IMR-90 (cell line): ENCODE measurements at regions not wholly inside any gene's neighbourhood (a gene's known extent, or its start where the extent isn't known, plus 50 kb on each side); places are given as distances from the start of the nearest gene placed in this dataset.

Source experiments
- ATAC-seq: fragments of 200-7000 bp; cut with Tn5 transposase; 2 replicates; pipeline ENCODE4 v1.9.1; 2020; ENCODE audit warnings: low read depth, mild to moderate bottlenecking, moderate library complexity
- BruUV-seq: library from RNA; stranded (reverse); fragments of 400-500 nt; replicated peaks from 2 replicates; lab custom pipeline; 2021; lab: Mats Ljungman, UMichigan
- CTCF ChIA-PET: fragments of 300-600 bp; formaldehyde crosslinking; extraction: SDS; loops from one replicate; lab custom pipeline; 2021; ENCODE audit warnings: antibody characterized with exemption; lab: Yijun Ruan, JAX
- POLR2A ChIA-PET: fragments of 300-600 bp; sonication (Branson Sonifier 250); formaldehyde crosslinking; loops from one replicate; lab custom pipeline; 2022; ENCODE audit warnings: antibody characterized with exemption; ENCODE audit not compliant: unreplicated experiment; lab: Charles Lee
- DNase-seq: peaks from one replicate; pipeline ENCODE4 v3.0.0; 2013
- H2AFZ ChIP-seq: replicated peaks from 2 replicates; pipeline ENCODE3; 2013; ENCODE audit warnings: low read length, mild to moderate bottlenecking; ENCODE audit not compliant: poor library complexity
- H2AK5ac ChIP-seq: 2 replicates; pipeline ENCODE4 v1.6.1; 2013; ENCODE audit warnings: low read depth, low read length, inconsistent platforms
- H2AK9ac ChIP-seq: replicated peaks from 2 replicates; pipeline ENCODE3; 2013; ENCODE audit warnings: mild to moderate bottlenecking, low read depth, low read length, moderate library complexity; ENCODE audit not compliant: poor library complexity
- H2BK120ac ChIP-seq: 2 replicates; pipeline ENCODE4 v1.6.1; 2013; ENCODE audit warnings: low read depth, low read length, inconsistent platforms
- H2BK15ac ChIP-seq: 3 replicates; pipeline ENCODE4 v1.6.1; 2013; ENCODE audit warnings: low read depth, low read length, inconsistent platforms
- H2BK20ac ChIP-seq: 2 replicates; pipeline ENCODE4 v1.6.1; 2013; ENCODE audit warnings: low read depth, mild to moderate bottlenecking, inconsistent platforms, low read length, moderate library complexity
- H2BK5ac ChIP-seq: 2 replicates; pipeline ENCODE4 v1.6.1; 2013; ENCODE audit warnings: mild to moderate bottlenecking, low read depth, low read length, inconsistent platforms; ENCODE audit not compliant: poor library complexity, severe bottlenecking
- H3K14ac ChIP-seq: replicated peaks from 2 replicates; pipeline ENCODE4 v1.6.1; 2013; ENCODE audit warnings: low read depth, low read length, inconsistent platforms
- H3K18ac ChIP-seq: 2 replicates; pipeline ENCODE4 v1.6.1; 2013; ENCODE audit warnings: low read depth, low read length, control low read depth
- H3K23ac ChIP-seq: 2 replicates; pipeline ENCODE4 v1.6.1; 2013; ENCODE audit warnings: low read depth, low read length, inconsistent platforms
- H3K27ac ChIP-seq: 2 replicates; pipeline ENCODE4 v1.5.1; 2013; ENCODE audit warnings: mild to moderate bottlenecking, control low read depth, low read length; ENCODE audit not compliant: insufficient read depth
- H3K27me3 ChIP-seq: 2 replicates; pipeline ENCODE4 v1.6.1; 2013; ENCODE audit warnings: low read length; ENCODE audit not compliant: control insufficient read depth, insufficient read depth
- H3K36me3 ChIP-seq: 2 replicates; pipeline ENCODE4 v1.6.1; 2013; ENCODE audit warnings: low read length, mixed read lengths; ENCODE audit not compliant: control insufficient read depth, insufficient read depth
- H3K4ac ChIP-seq: 2 replicates; pipeline ENCODE4 v1.6.1; 2013; ENCODE audit warnings: low read depth, low read length, inconsistent platforms
- H3K4me1 ChIP-seq: 2 replicates; pipeline ENCODE4 v1.6.1; 2013; ENCODE audit warnings: low read length, mixed read lengths; ENCODE audit not compliant: control insufficient read depth, insufficient read depth
- H3K4me2 ChIP-seq: 2 replicates; pipeline ENCODE4 v1.6.1; 2013; ENCODE audit warnings: low read depth, mild to moderate bottlenecking, control low read depth, low read length, moderate library complexity
- H3K4me3 ChIP-seq: 2 replicates; pipeline ENCODE4 v1.5.1; 2013; ENCODE audit warnings: low read depth, mild to moderate bottlenecking, control low read depth, low read length, moderate library complexity; ENCODE audit not compliant: insufficient read depth
- H3K56ac ChIP-seq: 2 replicates; pipeline ENCODE4 v1.6.1; 2013; ENCODE audit warnings: low read length, inconsistent platforms; ENCODE audit not compliant: insufficient read depth; ENCODE audit errors: extremely low read depth
- H3K79me1 ChIP-seq, 2 experiments: 2 replicates each; pipeline ENCODE4 v1.6.1; 2013; ENCODE audit warnings: low read length in 2 of 2, inconsistent platforms in 1 of 2, low read depth in 1 of 2
- H3K9ac ChIP-seq: 2 replicates; pipeline ENCODE4 v1.6.1; 2013; ENCODE audit warnings: low read depth, low read length, control low read depth
- H3K9me1 ChIP-seq: 2 replicates; pipeline ENCODE4 v1.6.1; 2013; ENCODE audit warnings: low read length, inconsistent platforms; ENCODE audit not compliant: insufficient read depth
- H3K9me3 ChIP-seq: 2 replicates; pipeline ENCODE4 v1.6.1; 2013; ENCODE audit warnings: low read length; ENCODE audit not compliant: control insufficient read depth, insufficient read depth
- H4K20me1 ChIP-seq: 2 replicates; pipeline ENCODE4 v1.6.1; 2013; ENCODE audit warnings: low read length, inconsistent platforms; ENCODE audit not compliant: insufficient read depth
- H4K5ac ChIP-seq: 2 replicates; pipeline ENCODE4 v1.6.1; 2013; ENCODE audit warnings: mild to moderate bottlenecking, low read depth, low read length, control low read depth
- H4K8ac ChIP-seq, 2 experiments: 2 replicates each; pipeline ENCODE4 v1.6.1; 2013; ENCODE audit warnings: low read depth in 2 of 2, low read length in 2 of 2, control low read depth in 1 of 2, inconsistent platforms in 1 of 2
- H4K91ac ChIP-seq: 2 replicates; pipeline ENCODE4 v1.6.1; 2013; ENCODE audit warnings: low read depth, low read length, inconsistent platforms; ENCODE audit not compliant: insufficient read depth
- SMC3 ChIP-seq: fragments of 150-350 bp; IDR thresholded peaks from 2 replicates; pipeline ENCODE4 v1.6.1; 2016; ENCODE audit warnings: low read depth, mild to moderate bottlenecking, antibody characterized with exemption, low read length, moderate library complexity
- USF2 ChIP-seq: fragments of 150-350 bp; IDR thresholded peaks from 2 replicates; pipeline ENCODE4 v1.6.1; 2017; ENCODE audit warnings: mild to moderate bottlenecking, antibody characterized with exemption, low read length, low read depth
- WGBS, 2 experiments: methylation state at CpG; one replicate each; pipeline versions ENCODE4 v1.1.5 to v1.1.7; 2013; ENCODE audit warnings: missing lambda C conversion rate in 2 of 2; ENCODE audit not compliant: insufficient read length in 1 of 2; ENCODE audit errors: extremely low coverage in 2 of 2; 5-methylcytosine and 5-hydroxymethylcytosine counted together
- dilution Hi-C: fragments of 300-500 bp; cut with HindIII; formaldehyde crosslinking; loops from one replicate; pipeline ENCODE4 v1.14.3; 2018; ENCODE audit warnings: low sequenced_read_pairs; ENCODE audit not compliant: unreplicated experiment
- in situ Hi-C: fragments of 300-500 bp; cut with MboI; formaldehyde crosslinking; loops from 3 replicates; pipeline ENCODE4 v1.14.3; 2019; ENCODE audit warnings: low sequenced_read_pairs, inconsistent platforms, mixed read lengths
- intact Hi-C: fragments of 100-400 bp; cut with micrococcal nuclease; formaldehyde crosslinking; loops from 2 replicates; pipeline ENCODE4 v1.10.0; 2022

- 87% methylated on average over 3 of the region's 12 CpGs; no CpG with 5 or more reads in 1 of the 2 experiments for WGBS, 2 experiments
- H3K4me3 ChIP-seq = no peak overlapping the region
- ATAC-seq (no peak), DNase-seq (no peak)
- H4K5ac ChIP-seq = no peak overlapping the region
- H3K9me1 ChIP-seq = no peaks in the 10 kb centered on the region
- no peak overlapping the region for H3K27ac ChIP-seq
- H3K9me3 ChIP-seq = peaks cover 5% of the 10 kb centered on the region
- no peak overlapping the region for H2AFZ ChIP-seq
- POLR2A ChIA-PET = no interaction called here
- no peak overlapping the region for H4K91ac ChIP-seq
- no peak overlapping the region for H2BK120ac ChIP-seq
- no peak overlapping the region for H4K8ac ChIP-seq
- no peaks in the 10 kb centered on the region for H3K36me3 ChIP-seq
- H3K23ac ChIP-seq = no peak overlapping the region
- H3K9ac ChIP-seq = no peak overlapping the region
- H4K20me1 ChIP-seq = no peaks in the 10 kb centered on the region
- H2BK15ac ChIP-seq = no peak overlapping the region
- no peak overlapping the region for H3K4ac ChIP-seq
- TF ChIP-seq USF2 (no peak), SMC3 (no peak)
- dilution Hi-C loops (no loop called here), in situ Hi-C loops (loop anchor here (25.0 kb wide), 1 partner anchor 1750 kb away; no protein-coding TSS in a partner anchor), intact Hi-C loops (no loop called here)
- H3K79me1 ChIP-seq = no peaks in the 10 kb centered on the region
- BruUV-seq = no TSS peak
- no peaks in the 10 kb centered on the region for H3K4me1 ChIP-seq
- no peak overlapping the region for H2AK9ac ChIP-seq
- H3K27me3 ChIP-seq = peaks cover 46% of the 10 kb centered on the region
- H2BK20ac ChIP-seq = no peak overlapping the region
- no peak overlapping the region for H3K18ac ChIP-seq
- no peak overlapping the region for H3K56ac ChIP-seq
- no peak overlapping the region for H3K14ac ChIP-seq
- no peak overlapping the region for H2BK5ac ChIP-seq
- H2AK5ac ChIP-seq = no peak overlapping the region
- H3K4me2 ChIP-seq = no peak overlapping the region
- CTCF ChIA-PET = no interaction called here
Measured at GRCh38 chr12:30836656-30837445, 82.1 kb upstream of the CAPRIN2 start.
